NB4 (cell line): ENCODE measurements at regions not wholly inside any gene's neighbourhood (a gene's known extent, or its start where the extent isn't known, plus 50 kb on each side); places are given as distances from the start of the nearest gene placed in this dataset.

Experiments used
- POLR2A ChIP-seq: IDR thresholded peaks from 2 replicates; pipeline ENCODE4 v1.6.1; 2011; ENCODE audit warnings: mild to moderate bottlenecking; ENCODE audit not compliant: insufficient read length; ENCODE audit errors: extremely low read depth
- TF ChIP-seq, protein P1 (sequence below): IDR thresholded peaks from one replicate; pipeline ENCODE4 v1.5.1; 2012; ENCODE audit warnings: low read depth, low read length

DNA sequence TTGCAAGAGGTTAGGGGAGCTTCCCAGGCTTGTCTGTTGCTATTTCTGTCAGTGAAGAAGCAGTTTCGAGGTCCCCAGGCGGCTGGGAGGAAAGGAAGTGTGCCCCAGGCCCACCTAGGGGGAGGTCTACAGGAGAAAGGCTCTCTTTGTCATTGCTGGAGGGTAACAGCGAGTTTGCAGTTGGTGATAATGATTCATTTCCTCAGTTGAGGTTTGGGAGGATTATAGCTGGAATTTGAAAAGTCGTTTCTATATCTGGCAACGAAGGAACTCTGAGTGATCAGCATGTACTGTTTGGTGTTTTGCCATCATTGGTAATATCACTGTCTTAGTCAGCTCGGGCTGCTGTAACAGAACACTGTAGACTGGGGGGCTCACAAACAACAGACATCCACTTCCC, 65.5 kb upstream of the UBE3A start:
- TF ChIP-seq, protein P1, sequence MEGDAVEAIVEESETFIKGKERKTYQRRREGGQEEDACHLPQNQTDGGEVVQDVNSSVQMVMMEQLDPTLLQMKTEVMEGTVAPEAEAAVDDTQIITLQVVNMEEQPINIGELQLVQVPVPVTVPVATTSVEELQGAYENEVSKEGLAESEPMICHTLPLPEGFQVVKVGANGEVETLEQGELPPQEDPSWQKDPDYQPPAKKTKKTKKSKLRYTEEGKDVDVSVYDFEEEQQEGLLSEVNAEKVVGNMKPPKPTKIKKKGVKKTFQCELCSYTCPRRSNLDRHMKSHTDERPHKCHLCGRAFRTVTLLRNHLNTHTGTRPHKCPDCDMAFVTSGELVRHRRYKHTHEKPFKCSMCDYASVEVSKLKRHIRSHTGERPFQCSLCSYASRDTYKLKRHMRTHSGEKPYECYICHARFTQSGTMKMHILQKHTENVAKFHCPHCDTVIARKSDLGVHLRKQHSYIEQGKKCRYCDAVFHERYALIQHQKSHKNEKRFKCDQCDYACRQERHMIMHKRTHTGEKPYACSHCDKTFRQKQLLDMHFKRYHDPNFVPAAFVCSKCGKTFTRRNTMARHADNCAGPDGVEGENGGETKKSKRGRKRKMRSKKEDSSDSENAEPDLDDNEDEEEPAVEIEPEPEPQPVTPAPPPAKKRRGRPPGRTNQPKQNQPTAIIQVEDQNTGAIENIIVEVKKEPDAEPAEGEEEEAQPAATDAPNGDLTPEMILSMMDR, result no peak
- no peak for TF ChIP-seq POLR2A
